Activated gamma-delta T cell treated with anti-CD3 and anti-CD28 coated beads, Interleukin-2, amount 50 U/mL, for 16 hours (primary cell): ENCODE measurements at regions not wholly inside any gene's neighbourhood (a gene's known extent, or its start where the extent isn't known, plus 50 kb on each side); places are given as distances from the start of the nearest gene placed in this dataset.

Experiments
- DNase-seq: peaks from one replicate; pipeline ENCODE4 v3.0.0-alpha.2; 2020; ENCODE audit warnings: low read depth

GRCh38 chr13:44244288-44244687 is 129.3 kb upstream of the SERP2 start:
- DNase-seq, result no peak

- no peak for DNase-seq
Observed at GRCh38 chr13:44249431-44249836, 124.2 kb upstream of the SERP2 start.

- no peak for DNase-seq
Observed at GRCh38 chr13:44252938-44253337, 120.7 kb upstream of the SERP2 start.

- DNase-seq, result no peak
Observed at GRCh38 chr13:44255771-44256364, 117.8 kb upstream of the SERP2 start.

GRCh38 chr13:44257796-44258195 is 115.8 kb upstream of the SERP2 start:
- DNase-seq, result no peak

GRCh38 chr13:44259045-44260027 is 114.3 kb upstream of the SERP2 start:
- DNase-seq, result peak; percentile 69

GRCh38 chr13:44260336-44260735 is 113.3 kb upstream of the SERP2 start:
- no peak for DNase-seq

- no peak for DNase-seq
Observed at GRCh38 chr13:44263751-44264620, 109.6 kb upstream of the SERP2 start.

GRCh38 chr13:44266305-44266704 is 107.3 kb upstream of the SERP2 start:
- no peak for DNase-seq

GRCh38 chr13:44266772-44267171 is 106.9 kb upstream of the SERP2 start:
- DNase-seq, result no peak

- DNase-seq, result no peak
Observed at GRCh38 chr13:44267203-44267602, 106.4 kb upstream of the SERP2 start.

GRCh38 chr13:44267980-44268379 is 105.6 kb upstream of the SERP2 start:
- DNase-seq, result no peak

- no peak for DNase-seq
Observed at GRCh38 chr13:44268980-44269379, 104.6 kb upstream of the SERP2 start.

GRCh38 chr13:44270150-44270549 is 103.5 kb upstream of the SERP2 start:
- DNase-seq, result no peak

GRCh38 chr13:44271031-44271455 is 102.6 kb upstream of the SERP2 start:
- DNase-seq, result no peak

GRCh38 chr13:44271473-44271872 is 102.2 kb upstream of the SERP2 start:
- DNase-seq, result no peak

GRCh38 chr13:44271915-44272341 is 101.7 kb upstream of the SERP2 start:
- DNase-seq, result no peak

GRCh38 chr13:44272692-44273091 is 100.9 kb upstream of the SERP2 start:
- DNase-seq, result no peak

- no peak for DNase-seq
Observed at GRCh38 chr13:44273216-44273615, 100.4 kb upstream of the SERP2 start.

GRCh38 chr13:44273991-44274770 is 99.4 kb upstream of the SERP2 start:
- DNase-seq, result no peak

- no peak for DNase-seq
Observed at GRCh38 chr13:44274771-44275205, 98.8 kb upstream of the SERP2 start.
